ENCODE measurements at regions not wholly inside any gene's neighbourhood (a gene's known extent, or its start where the extent isn't known, plus 50 kb on each side); places are given as distances from the start of the nearest gene placed in this dataset.

GRCh38 chr11:129605815-129606214, 209.8 kb upstream of the TMEM45B start:
- no peak for TF ChIP-seq POLR2A (IDR thresholded peaks at IDR 0.05; ENCODE audit: low read depth, low read length)
- DNase-seq (ENCODE audit: insufficient read length, low spot score), result no peak
- FAIRE-seq, result no peak

DNA sequence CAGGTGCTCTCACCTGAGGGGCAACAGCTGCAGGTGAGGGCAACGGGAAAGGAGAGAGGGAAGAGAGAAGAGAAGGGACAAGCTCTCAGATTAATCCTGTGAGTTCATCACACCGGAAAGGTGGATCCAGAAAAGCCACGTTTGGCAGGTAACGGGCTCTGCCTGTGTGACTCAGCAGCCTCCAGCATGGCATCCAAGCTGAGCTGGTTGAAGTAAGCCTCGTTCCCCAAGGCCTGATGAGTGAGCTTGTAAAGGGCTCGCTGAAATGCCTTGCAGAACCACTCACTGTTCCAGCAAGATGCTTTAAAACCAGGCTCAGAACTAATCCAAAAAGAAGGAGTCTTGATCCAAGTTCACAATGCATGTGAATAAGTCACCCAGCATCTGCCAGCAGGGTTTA, 206.9 kb upstream of the TMEM45B start:
- FAIRE-seq, result no peak
- no peak for TF ChIP-seq POLR2A (IDR thresholded peaks at IDR 0.05; ENCODE audit: low read depth, low read length)
- no peak for DNase-seq (ENCODE audit: insufficient read length, low spot score)

DNA sequence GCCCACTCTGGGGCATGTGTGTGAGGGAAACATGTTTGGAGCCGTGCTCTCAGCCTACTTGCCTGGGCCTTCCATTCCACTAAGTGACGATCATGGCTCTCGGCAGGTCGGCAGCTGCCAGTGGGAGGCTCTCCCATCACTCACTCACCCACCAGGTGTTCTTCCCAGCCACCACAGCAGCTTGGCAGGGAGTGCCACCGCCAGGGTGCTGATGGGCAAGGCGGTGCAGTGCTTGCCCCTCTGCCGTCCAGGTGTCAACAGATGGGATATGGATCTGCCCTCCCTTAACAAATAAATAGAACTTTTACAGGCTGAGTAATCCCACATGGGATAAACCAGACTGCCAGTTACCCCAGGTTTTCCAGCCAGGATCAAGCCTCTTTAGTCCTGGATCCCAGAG, 205.5 kb upstream of the TMEM45B start:
- FAIRE-seq (no peak), DNase-seq (ENCODE audit: insufficient read length, low spot score) (no peak)
- TF ChIP-seq POLR2A (IDR thresholded peaks at IDR 0.05; ENCODE audit: low read depth, low read length), result no peak

- no peak for FAIRE-seq
- no peak for TF ChIP-seq POLR2A (IDR thresholded peaks at IDR 0.05; ENCODE audit: low read depth, low read length)
- DNase-seq (ENCODE audit: insufficient read length, low spot score), result no peak
These were observed 205.1 kb upstream of the TMEM45B start for GRCh38 chr11:129610545-129610944.

- FAIRE-seq (no peak), DNase-seq (ENCODE audit: insufficient read length, low spot score) (no peak)
- TF ChIP-seq POLR2A (IDR thresholded peaks at IDR 0.05; ENCODE audit: low read depth, low read length), result no peak
These were observed 203.8 kb upstream of the TMEM45B start for GRCh38 chr11:129611661-129612446.

- FAIRE-seq (no peak), DNase-seq (ENCODE audit: insufficient read length, low spot score) (no peak)
- TF ChIP-seq POLR2A (IDR thresholded peaks at IDR 0.05; ENCODE audit: low read depth, low read length), result no peak
These were observed 203.1 kb upstream of the TMEM45B start for GRCh38 chr11:129612447-129612961.

DNA sequence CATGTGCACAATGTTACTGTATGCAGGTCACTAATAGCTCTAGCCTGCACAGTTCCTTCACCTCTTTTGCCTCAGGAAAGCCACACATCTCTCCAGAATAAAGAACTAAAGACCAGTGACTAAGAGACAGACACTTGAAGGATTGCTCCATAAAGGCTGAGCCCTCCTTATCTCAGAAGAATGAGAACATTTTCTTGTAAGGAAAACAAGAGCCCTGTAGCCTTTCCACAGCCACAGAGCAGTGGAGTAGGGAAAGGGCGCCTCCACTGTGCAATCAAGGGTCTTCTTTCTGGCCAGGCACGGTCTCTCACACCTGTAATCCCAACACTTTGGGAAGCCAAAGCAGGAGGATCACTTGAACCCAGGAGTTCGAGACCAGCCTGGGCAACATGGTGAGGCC, 202.6 kb upstream of the TMEM45B start:
- no peak for DNase-seq (ENCODE audit: insufficient read length, low spot score)
- no peak for TF ChIP-seq POLR2A (IDR thresholded peaks at IDR 0.05; ENCODE audit: low read depth, low read length)
- no peak for FAIRE-seq

DNA sequence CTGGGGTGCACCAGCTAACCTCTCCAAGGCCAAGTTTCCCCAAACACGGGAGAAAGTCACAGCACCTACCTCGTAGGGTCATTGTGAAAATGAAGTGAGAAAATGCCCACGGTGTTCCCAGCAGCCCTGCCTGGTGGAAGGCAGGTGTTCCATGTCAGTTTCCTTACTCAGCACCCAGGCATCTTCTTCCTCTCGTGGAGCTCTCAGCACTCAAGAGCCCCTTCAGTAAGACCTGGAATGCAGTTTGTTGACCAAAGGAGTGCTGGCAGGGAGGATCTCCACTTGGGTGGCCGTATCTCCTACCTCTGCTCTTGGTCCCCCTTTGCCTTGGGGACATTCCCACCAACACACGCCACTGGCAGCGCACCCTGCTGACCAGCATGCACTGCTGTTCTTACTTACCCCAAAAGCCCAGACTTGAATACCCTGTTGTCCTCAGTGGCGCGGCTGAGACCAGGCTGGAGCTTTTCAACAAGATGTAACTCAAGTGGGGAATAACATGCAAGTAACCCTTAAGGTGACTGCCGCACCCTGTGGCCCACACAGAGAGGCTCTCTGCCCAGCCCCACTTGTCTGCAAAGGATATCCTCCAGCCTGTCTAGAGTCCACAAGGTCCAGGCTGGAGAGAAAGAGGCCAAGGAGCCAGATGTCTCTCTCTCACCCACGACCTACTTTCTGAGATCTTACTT, 201.2 kb upstream of the TMEM45B start:
- FAIRE-seq (no peak), DNase-seq (ENCODE audit: insufficient read length, low spot score) (no peak)
- no peak for TF ChIP-seq POLR2A (IDR thresholded peaks at IDR 0.05; ENCODE audit: low read depth, low read length)

GRCh38 chr11:129618046-129618569, 197.5 kb upstream of the TMEM45B start:
- no peak for DNase-seq (ENCODE audit: insufficient read length, low spot score)
- FAIRE-seq, result no peak
- no peak for TF ChIP-seq POLR2A (IDR thresholded peaks at IDR 0.05; ENCODE audit: low read depth, low read length)

GRCh38 chr11:129620237-129621104, 195.2 kb upstream of the TMEM45B start:
- DNase-seq (ENCODE audit: insufficient read length, low spot score) (no peak), FAIRE-seq (no peak)
- TF ChIP-seq POLR2A (IDR thresholded peaks at IDR 0.05; ENCODE audit: low read depth, low read length), result no peak

DNA sequence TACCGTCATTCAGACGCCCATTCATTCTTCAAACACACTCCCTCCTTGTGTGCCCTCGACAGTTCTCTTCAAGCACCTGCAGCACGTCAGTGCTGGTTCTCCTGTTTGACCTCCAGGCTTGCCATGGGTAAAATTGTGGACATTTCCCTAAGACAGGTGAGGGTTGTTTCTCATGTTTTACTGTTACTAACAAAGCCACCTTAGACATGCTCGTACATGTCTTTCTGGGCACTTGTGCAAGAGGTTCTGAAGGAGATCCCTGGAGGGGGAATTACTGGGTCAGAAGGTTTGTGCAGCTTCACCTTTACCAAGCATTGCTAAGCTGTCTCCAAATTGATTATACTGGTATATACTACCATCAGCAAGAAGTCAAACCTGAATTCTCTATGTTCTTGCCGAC, 189.7 kb upstream of the TMEM45B start:
- no peak for FAIRE-seq
- no peak for TF ChIP-seq POLR2A (IDR thresholded peaks at IDR 0.05; ENCODE audit: low read depth, low read length)
- DNase-seq (ENCODE audit: insufficient read length, low spot score), result no peak

DNA sequence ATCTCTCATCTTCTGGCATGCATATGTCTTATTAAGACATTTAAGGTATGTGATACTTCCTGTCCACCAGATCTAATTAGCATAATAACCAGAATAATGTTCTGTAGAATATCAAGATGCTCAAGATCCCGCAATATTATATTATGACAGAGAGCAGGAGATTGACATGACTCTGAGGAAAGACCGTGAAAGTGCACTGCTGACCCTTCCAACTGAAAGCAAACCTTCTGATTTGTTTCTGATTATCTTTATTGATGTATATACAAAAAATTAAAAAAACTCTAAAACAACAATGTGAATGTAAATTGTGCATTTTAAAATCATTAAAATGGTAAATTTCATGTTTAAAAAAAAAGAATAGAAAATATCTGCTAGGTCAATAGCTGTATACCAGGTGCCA, 184.4 kb upstream of the TMEM45B start:
- no peak for FAIRE-seq
- no peak for DNase-seq (ENCODE audit: insufficient read length, low spot score)
- no peak for TF ChIP-seq POLR2A (IDR thresholded peaks at IDR 0.05; ENCODE audit: low read depth, low read length)

GRCh38 chr11:129636926-129637325, 178.7 kb upstream of the TMEM45B start:
- no peak for TF ChIP-seq POLR2A (IDR thresholded peaks at IDR 0.05; ENCODE audit: low read depth, low read length)
- FAIRE-seq (no peak), DNase-seq (ENCODE audit: insufficient read length, low spot score) (no peak)

GRCh38 chr11:129637473-129637872, 178.2 kb upstream of the TMEM45B start:
- FAIRE-seq (peak; percentile 36), DNase-seq (ENCODE audit: insufficient read length, low spot score) (no peak)
- TF ChIP-seq POLR2A (IDR thresholded peaks at IDR 0.05; ENCODE audit: low read depth, low read length), result no peak

Measured in H54 (cell line).